Heart left ventricle (tissue), 16 donors: ENCODE measurements at regions not wholly inside any gene's neighbourhood (a gene's known extent, or its start where the extent isn't known, plus 50 kb on each side); places are given as distances from the start of the nearest gene placed in this dataset.

ENCODE experiments used
- ATAC-seq, 4 donors: fragments of 200-7000 bp; cut with Tn5 transposase; one replicate each; pipeline ENCODE4 v1.9.1; 2020 to 2022; ENCODE audit warnings: moderate library complexity in 4 of 4, mild to moderate bottlenecking in 3 of 4, moderate number of reproducible peaks in 1 of 4
- DNase-seq, 5 donors: peaks; one replicate each; pipeline ENCODE4 v3.0.0-alpha.2; 2020
- H3K27ac ChIP-seq, 12 donors: fragments of 200-600 bp; sonication (generic) in 4 of 12; one replicate each; pipeline versions ENCODE4 v1.5.0 to v1.8.0; 2016 to 2022; ENCODE audit warnings: mild to moderate bottlenecking in 2 of 12
- H3K27me3 ChIP-seq, 9 donors: fragments of 200-600 bp; sonication (generic) in 2 of 9; one replicate each; pipeline versions ENCODE4 v1.5.1 to v1.8.0; 2016 to 2022; ENCODE audit warnings: mild to moderate bottlenecking in 3 of 9
- H3K36me3 ChIP-seq, 9 donors: fragments of 200-600 bp; sonication (generic) in 2 of 9; one replicate each; pipeline versions ENCODE4 v1.5.0 to v1.8.0; 2018 to 2022; ENCODE audit warnings: mild to moderate bottlenecking in 2 of 9
- H3K4me1 ChIP-seq, 12 donors: fragments of 200-600 bp; sonication (generic) in 4 of 12; one replicate each; pipeline versions ENCODE4 v1.5.0 to v1.8.0; 2016 to 2022; ENCODE audit warnings: mild to moderate bottlenecking in 3 of 12
- H3K4me3 ChIP-seq, 12 donors: fragments of 200-600 bp; sonication (generic) in 4 of 12; one replicate each; pipeline versions ENCODE4 v1.5.0 to v1.8.0; 2017 to 2022; ENCODE audit warnings: mild to moderate bottlenecking in 9 of 12, moderate library complexity in 4 of 12
- H3K9me3 ChIP-seq, 12 donors: fragments of 200-600 bp; sonication (generic) in 4 of 12; one replicate each; pipeline versions ENCODE4 v1.5.0 to v1.8.0; 2016 to 2022; ENCODE audit warnings: mild to moderate bottlenecking in 1 of 12
- CTCF ChIP-seq, 12 donors: fragments of 200-600 bp; sonication (generic) in 4 of 12; IDR thresholded peaks; one replicate each; pipeline versions ENCODE4 v1.5.0 to v1.8.0; 2018 to 2022; ENCODE audit warnings: antibody characterized with exemption in 12 of 12, mild to moderate bottlenecking in 5 of 12
- POLR2A ChIP-seq, 2 donors: fragments of 450-650 bp; IDR thresholded peaks; one replicate each; pipeline ENCODE4 v1.6.1; 2017; ENCODE audit warnings: antibody characterized with exemption in 2 of 2, mild to moderate bottlenecking in 2 of 2, moderate library complexity in 2 of 2
- WGBS, 4 donors: extraction: QIAGEN DNeasy Blood & Tissue Kit in 2 of 4; methylation state at CpG; one replicate each; pipeline versions ENCODE4 v1.1.5 to v1.1.7; 2013 to 2018; 5-methylcytosine and 5-hydroxymethylcytosine counted together
- intact Hi-C, 10 donors: fragments of 100-400 bp; cut with DNase I; formaldehyde crosslinking; loops; one replicate each; pipeline versions ENCODE4 v1.11.1 to v1.14.2; 2022
- donor health status: ischemic (EF 13 %, LVEDD 7.1; RV severe dilation, severe dysfunction).
- donor health status: healthy with polysubstance abuse.
- donor health status: DM: no; HTN: yes; CAD: no.
- donor health status: DM: no; HTN: no; CAD: no.
- donor health status: ischemic (EF 25% LVEDD 6.9; RV normal size, moderate dysfunction).
- donor health status: ischemic (EF 25% LVEDD 5.7; RV mildly dilated, moderate dysfunction).
- donor health status: healthy.
- donor health status: DM: yes; HTN: yes; CAD: no.
- donor health status: ischemic (EF 35%, LVEDD 5.7; RV mildly dilated, moderate dysfunction).
- donor health status: nonischemic (EF 11% LVEDD 7.7; RV severe dilation, severe dysfunction).
- donor health status: DM: yes; HTN: yes; CAD: no.
- donor health status: PGD.
- donor health status: ischemic (EF 29% LVEDD 5.4; RV normal size, mild dysfunction).
- donor health status: nonischemic (EF 23%, LVEDD 6.1; RV moderate dilation, normal function).

- H3K9me3 ChIP-seq, result no peaks in the 10 kb centered on the region
- H3K4me1 ChIP-seq, result peaks cover 0 to 32% (median 2%) of the 10 kb centered on the region in 12 donors
- no peak for TF ChIP-seq CTCF (IDR thresholded peaks at IDR 0.05)
- TF ChIP-seq POLR2A (IDR thresholded peaks at IDR 0.05), result no peak
- ATAC-seq (peak in 2 of 4 donors; percentile 48 to 76), DNase-seq (no peak)
- no peaks in the 10 kb centered on the region for H3K36me3 ChIP-seq
- no peak overlapping the region for H3K4me3 ChIP-seq
- WGBS, 4 donors, result 61 to 71% (median 69%) methylated on average over 4 of the region's 4 CpGs
- H3K27ac ChIP-seq, result peak overlapping the region in 5 of 12 donors; percentile 7 to 48 (median 40)
- no peaks in the 10 kb centered on the region for H3K27me3 ChIP-seq
- intact Hi-C loops, result loop anchor here in 1 of 10 donors (5.0 kb wide), 1 partner anchor 195 kb away; no protein-coding TSS in a partner anchor
These were observed 277.4 kb downstream of the FAM76B start for GRCh38 chr11:95512177-95512576.

- Histone ChIP-seq H3K27me3 (no peaks in the 10 kb centered on the region), H3K4me1 (peaks cover 0 to 23% (median 2%) of the 10 kb centered on the region in 12 donors), H3K36me3 (no peaks in the 10 kb centered on the region), H3K9me3 (no peaks in the 10 kb centered on the region), H3K4me3 (no peak overlapping the region), H3K27ac (peak overlapping the region in 4 of 12 donors; percentile 5 to 61 (median 28))
- peak in 3 of 4 donors; percentile 36 to 70 (median 46) for ATAC-seq
- 60 to 71% (median 66%) methylated on average over 7 of the region's 7 CpGs for WGBS, 4 donors
- intact Hi-C loops, result no loop called here
- DNase-seq, result peak in 2 of 5 donors; percentile 23 to 28
- TF ChIP-seq CTCF (IDR thresholded peaks at IDR 0.05) (no peak), POLR2A (IDR thresholded peaks at IDR 0.05) (no peak)
These were observed 277.4 kb upstream of the SESN3 start for GRCh38 chr11:95508219-95508890.

GRCh38 chr11:95507794-95508193 is 276.8 kb upstream of the SESN3 start:
- ATAC-seq, result no peak
- DNase-seq, result no peak
- Histone ChIP-seq H3K36me3 (no peaks in the 10 kb centered on the region), H3K27ac (peak overlapping the region in 4 of 12 donors; percentile 5 to 61 (median 28)), H3K27me3 (no peaks in the 10 kb centered on the region), H3K4me1 (peaks cover 0 to 17% (median under 1%) of the 10 kb centered on the region in 12 donors), H3K4me3 (no peak overlapping the region), H3K9me3 (no peaks in the 10 kb centered on the region)
- intact Hi-C loops, result no loop called here
- TF ChIP-seq CTCF (IDR thresholded peaks at IDR 0.05), result peak in 1 of 12 donors; percentile 10
- TF ChIP-seq POLR2A (IDR thresholded peaks at IDR 0.05), result no peak
- 60 to 67% (median 64%) methylated on average over 3 of the region's 3 CpGs for WGBS, 4 donors

- DNase-seq (no peak), ATAC-seq (no peak)
- H3K36me3 ChIP-seq, result no peaks in the 10 kb centered on the region
- no peaks in the 10 kb centered on the region for H3K9me3 ChIP-seq
- H3K27ac ChIP-seq, result no peak overlapping the region
- H3K4me1 ChIP-seq, result peaks cover 0 to 12% (median 0%) of the 10 kb centered on the region in 12 donors
- no peak overlapping the region for H3K4me3 ChIP-seq
- no peaks in the 10 kb centered on the region for H3K27me3 ChIP-seq
- TF ChIP-seq POLR2A (IDR thresholded peaks at IDR 0.05) (no peak), CTCF (IDR thresholded peaks at IDR 0.05) (no peak)
- intact Hi-C loops, result no loop called here
- 85 to 94% (median 87%) methylated on average over 2 of the region's 2 CpGs for WGBS, 4 donors
These were observed 275.8 kb upstream of the SESN3 start for GRCh38 chr11:95506777-95507176.
